ENCODE measurements at regions not wholly inside any gene's neighbourhood (a gene's known extent, or its start where the extent isn't known, plus 50 kb on each side); places are given as distances from the start of the nearest gene placed in this dataset.

GRCh38 chr3:44050101-44050500 lies 191.6 kb upstream of the TOPAZ1 start:
- no peak for TF ChIP-seq TEAD4 (IDR thresholded peaks at IDR 0.05; ENCODE audit: borderline replicate concordance, insufficient read depth)
- TF ChIP-seq POLR2AphosphoS5 (IDR thresholded peaks at IDR 0.05; ENCODE audit: low read depth, low read length) = no peak
- TF ChIP-seq, protein P1, sequence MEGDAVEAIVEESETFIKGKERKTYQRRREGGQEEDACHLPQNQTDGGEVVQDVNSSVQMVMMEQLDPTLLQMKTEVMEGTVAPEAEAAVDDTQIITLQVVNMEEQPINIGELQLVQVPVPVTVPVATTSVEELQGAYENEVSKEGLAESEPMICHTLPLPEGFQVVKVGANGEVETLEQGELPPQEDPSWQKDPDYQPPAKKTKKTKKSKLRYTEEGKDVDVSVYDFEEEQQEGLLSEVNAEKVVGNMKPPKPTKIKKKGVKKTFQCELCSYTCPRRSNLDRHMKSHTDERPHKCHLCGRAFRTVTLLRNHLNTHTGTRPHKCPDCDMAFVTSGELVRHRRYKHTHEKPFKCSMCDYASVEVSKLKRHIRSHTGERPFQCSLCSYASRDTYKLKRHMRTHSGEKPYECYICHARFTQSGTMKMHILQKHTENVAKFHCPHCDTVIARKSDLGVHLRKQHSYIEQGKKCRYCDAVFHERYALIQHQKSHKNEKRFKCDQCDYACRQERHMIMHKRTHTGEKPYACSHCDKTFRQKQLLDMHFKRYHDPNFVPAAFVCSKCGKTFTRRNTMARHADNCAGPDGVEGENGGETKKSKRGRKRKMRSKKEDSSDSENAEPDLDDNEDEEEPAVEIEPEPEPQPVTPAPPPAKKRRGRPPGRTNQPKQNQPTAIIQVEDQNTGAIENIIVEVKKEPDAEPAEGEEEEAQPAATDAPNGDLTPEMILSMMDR (IDR thresholded peaks at IDR 0.05) = no peak
- no peak for TF ChIP-seq GATA2 (CRISPR knock-in tag; IDR thresholded peaks at IDR 0.05)
- no peak for TF ChIP-seq JUND (IDR thresholded peaks at IDR 0.05)
- no peak for TF ChIP-seq MXI1 (IDR thresholded peaks at IDR 0.05; ENCODE audit: low read depth, low read length)
- TF ChIP-seq, protein P2, sequence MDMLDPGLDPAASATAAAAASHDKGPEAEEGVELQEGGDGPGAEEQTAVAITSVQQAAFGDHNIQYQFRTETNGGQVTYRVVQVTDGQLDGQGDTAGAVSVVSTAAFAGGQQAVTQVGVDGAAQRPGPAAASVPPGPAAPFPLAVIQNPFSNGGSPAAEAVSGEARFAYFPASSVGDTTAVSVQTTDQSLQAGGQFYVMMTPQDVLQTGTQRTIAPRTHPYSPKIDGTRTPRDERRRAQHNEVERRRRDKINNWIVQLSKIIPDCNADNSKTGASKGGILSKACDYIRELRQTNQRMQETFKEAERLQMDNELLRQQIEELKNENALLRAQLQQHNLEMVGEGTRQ (IDR thresholded peaks at IDR 0.05; ENCODE audit: borderline replicate concordance, low read depth, low read length) = no peak
- TF ChIP-seq, protein P3, sequence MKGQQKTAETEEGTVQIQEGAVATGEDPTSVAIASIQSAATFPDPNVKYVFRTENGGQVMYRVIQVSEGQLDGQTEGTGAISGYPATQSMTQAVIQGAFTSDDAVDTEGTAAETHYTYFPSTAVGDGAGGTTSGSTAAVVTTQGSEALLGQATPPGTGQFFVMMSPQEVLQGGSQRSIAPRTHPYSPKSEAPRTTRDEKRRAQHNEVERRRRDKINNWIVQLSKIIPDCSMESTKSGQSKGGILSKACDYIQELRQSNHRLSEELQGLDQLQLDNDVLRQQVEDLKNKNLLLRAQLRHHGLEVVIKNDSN (IDR thresholded peaks at IDR 0.05; ENCODE audit: borderline replicate concordance, low read depth) = no peak
- no peak for TF ChIP-seq FOXM1 (IDR thresholded peaks at IDR 0.05; ENCODE audit: low read depth)
- no peak for TF ChIP-seq FOXJ3 (CRISPR knock-in tag; IDR thresholded peaks at IDR 0.05)
- no peak for TF ChIP-seq RXRA (IDR thresholded peaks at IDR 0.05; ENCODE audit: borderline replicate concordance, low read depth)
- no peak for TF ChIP-seq RFX5 (IDR thresholded peaks at IDR 0.05; ENCODE audit: low read length)
- no peak for TF ChIP-seq MEF2A (IDR thresholded peaks at IDR 0.05; ENCODE audit: borderline replicate concordance, low read depth)
- no peak for TF ChIP-seq ZBTB33 (IDR thresholded peaks at IDR 0.05; ENCODE audit: borderline replicate concordance, low read depth)
- no peak for TF ChIP-seq NRF1 (IDR thresholded peaks at IDR 0.05; ENCODE audit: low read depth, low read length)
- TF ChIP-seq EP300 (IDR thresholded peaks at IDR 0.05; ENCODE audit: borderline replicate concordance in 1 of 2, low read depth in 1 of 2, low read length in 1 of 2) = no peak
- Histone ChIP-seq H3K4me3 (ENCODE audit: low read depth in 2 of 2, low read length in 1 of 2) (no peak overlapping the region), H3K27me3 (ENCODE audit: insufficient read depth) (no peaks in the 10 kb centered on the region), H3K27ac (ENCODE audit: low read depth in 2 of 2, low read length in 1 of 2) (no peak overlapping the region), H3K79me2 (ENCODE audit: insufficient read depth) (peaks cover 16% of the 10 kb centered on the region), H3K9me2 (no peaks in the 10 kb centered on the region), H3K9me3 (no peaks in the 10 kb centered on the region), H3K4me2 (no peak overlapping the region), H3K9ac (no peak overlapping the region), H3F3A (replicated peaks; ENCODE audit: insufficient read depth) (no peaks in the 10 kb centered on the region), H4K20me1 (ENCODE audit: insufficient read depth) (no peaks in the 10 kb centered on the region), H3K36me3 (replicated peaks in 1 of 2; ENCODE audit: control insufficient read depth in 1 of 2, insufficient read depth in 2 of 2, low read length in 1 of 2) (no peaks in the 10 kb centered on the region), H3K4me1 (ENCODE audit: control insufficient read depth in 1 of 2, insufficient read depth in 2 of 2, low read depth in 1 of 2, low read length in 1 of 2) (peaks cover 10 to 16% of the 10 kb centered on the region in 2 experiments; a peak in 2 of 4 replicates), H2AFZ (ENCODE audit: low read depth) (no peak overlapping the region)
- ChIA-PET POLR2A (no interaction called here), CTCF (no interaction called here)
- DNase-seq = no peak
- WGBS (ENCODE audit: low lambda C conversion rate) = 93% methylated on average over 9 of the region's 9 CpGs
